Activated CD8-positive, alpha-beta memory T cell treated with anti-CD3 and anti-CD28 coated beads, Interleukin-2, amount 50 U/mL, for 4 hours (primary cell): ENCODE measurements at regions not wholly inside any gene's neighbourhood (a gene's known extent, or its start where the extent isn't known, plus 50 kb on each side); places are given as distances from the start of the nearest gene placed in this dataset.
"Not testable (repeated sequence)": the region's sequence is repeated elsewhere in the genome, so short reads cannot be mapped to it uniquely, and the experiment has no call there.

Source experiments
- DNase-seq: peaks from one replicate; pipeline ENCODE4 v3.0.0-alpha.2; 2020

DNA sequence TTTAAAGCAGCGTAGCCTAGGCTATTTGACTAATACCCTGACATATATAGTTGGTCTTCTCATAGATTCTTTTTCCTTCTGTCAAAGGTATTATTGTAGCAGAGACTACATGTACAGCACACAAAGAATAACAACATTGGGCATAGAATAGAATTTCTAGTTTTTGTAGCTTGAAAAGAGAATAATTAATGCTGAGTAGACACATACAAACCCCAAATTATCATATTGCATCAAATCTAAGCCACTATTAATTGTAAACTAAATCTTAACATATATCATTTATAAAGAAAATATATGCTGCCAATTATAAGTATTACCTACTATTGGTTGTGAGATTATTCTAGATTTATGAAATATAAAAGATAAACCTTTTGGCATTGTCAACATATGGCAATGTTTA, 574.5 kb downstream of the SLCO4C1 start:
- DNase-seq = no peak

DNA sequence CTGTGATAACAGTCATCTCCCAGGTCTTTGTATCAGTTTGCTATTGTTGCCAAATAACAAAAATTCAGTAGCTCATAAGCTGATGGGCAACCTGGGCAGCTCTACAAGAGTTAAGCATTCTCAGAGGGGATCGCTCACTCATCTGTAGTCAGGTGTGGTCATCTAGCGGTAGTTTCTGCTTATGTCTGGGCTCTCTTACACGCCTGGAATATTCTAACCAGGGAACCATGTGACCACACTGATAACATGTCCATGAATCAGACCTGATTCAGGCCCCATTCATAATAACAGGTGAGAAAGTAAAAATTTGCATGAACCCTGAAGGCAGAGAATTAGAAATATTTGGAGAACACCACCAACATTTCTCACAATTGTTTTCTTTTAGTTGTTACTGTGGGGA, 576.1 kb downstream of the SLCO4C1 start:
- no peak for DNase-seq

DNA sequence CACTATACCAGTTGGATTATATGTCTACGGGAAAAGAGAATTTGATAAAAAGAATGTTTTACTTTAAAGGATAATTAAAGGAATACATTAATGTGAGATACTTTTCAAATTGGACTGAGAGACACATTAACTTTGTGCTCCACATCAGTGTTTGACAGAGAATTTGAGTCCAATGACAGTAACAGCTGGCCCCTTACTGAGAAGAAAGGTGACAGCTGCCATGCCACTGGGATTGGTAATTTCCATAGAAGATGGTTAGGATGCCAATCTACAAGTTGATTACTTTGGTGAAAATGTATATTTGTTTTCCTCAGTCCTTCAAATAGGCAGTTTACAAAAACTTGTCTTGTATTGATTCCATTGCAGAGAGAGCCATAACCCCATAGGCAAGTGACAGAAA, 578.4 kb downstream of the SLCO4C1 start:
- DNase-seq = no peak

DNA sequence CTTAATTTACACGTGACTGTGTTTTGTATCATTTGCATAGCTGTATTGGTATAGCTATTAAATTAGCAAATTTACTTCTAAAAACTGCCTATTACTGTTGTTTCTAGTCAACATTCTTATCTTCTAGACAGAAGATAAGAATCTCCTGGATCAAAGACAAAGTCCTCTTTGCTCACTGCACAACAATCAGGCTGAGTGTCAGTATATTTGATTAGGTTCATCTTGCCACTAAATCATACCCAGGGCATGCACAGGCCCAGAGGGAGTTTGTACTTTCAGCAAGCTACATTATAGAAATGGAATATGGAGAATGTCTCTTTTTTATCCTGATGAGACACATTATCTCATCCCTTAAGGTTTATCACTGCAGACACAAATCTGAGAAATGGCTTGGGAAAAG, 579.1 kb downstream of the SLCO4C1 start:
- no peak for DNase-seq

DNA sequence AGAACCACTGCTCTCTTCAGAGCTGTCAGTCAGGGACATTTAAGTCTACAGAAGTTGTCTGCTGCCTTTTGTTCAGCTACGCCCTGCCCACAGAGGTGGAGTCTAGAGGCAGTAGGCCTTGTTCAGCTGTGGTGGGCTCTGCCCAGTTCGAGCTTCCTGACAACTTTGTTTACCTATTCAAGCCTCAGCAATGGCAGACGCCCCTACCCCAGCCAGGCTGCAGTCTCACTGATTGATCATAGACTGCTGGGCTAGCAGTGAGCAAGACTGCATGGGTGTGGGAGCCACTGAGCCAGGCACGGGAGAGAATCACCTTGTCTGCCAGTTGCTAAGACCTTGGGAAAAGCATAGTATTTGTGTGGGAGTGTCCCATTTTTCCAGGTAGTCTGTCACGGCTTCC, 580.3 kb downstream of the SLCO4C1 start:
- DNase-seq = not testable (repeated sequence)

DNA sequence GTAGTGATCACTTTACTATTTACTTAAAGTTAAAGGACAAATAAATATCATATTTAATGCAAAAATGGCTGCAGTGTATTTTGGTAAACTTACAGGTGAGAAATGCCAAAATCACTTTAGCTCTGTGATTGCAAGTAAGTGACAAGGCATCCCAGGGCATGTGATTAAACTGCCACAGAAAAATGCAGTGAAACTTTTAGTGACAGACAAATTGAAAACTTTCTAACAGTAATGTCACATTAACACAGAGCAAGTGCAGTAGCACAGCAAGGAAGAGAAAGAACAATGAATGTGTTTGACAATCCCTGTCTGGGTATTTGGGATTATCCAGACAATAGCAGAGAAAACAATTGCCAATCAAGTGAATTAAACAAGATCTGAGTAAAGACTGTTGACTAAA, 606.8 kb downstream of the SLCO4C1 start:
- DNase-seq = no peak

DNA sequence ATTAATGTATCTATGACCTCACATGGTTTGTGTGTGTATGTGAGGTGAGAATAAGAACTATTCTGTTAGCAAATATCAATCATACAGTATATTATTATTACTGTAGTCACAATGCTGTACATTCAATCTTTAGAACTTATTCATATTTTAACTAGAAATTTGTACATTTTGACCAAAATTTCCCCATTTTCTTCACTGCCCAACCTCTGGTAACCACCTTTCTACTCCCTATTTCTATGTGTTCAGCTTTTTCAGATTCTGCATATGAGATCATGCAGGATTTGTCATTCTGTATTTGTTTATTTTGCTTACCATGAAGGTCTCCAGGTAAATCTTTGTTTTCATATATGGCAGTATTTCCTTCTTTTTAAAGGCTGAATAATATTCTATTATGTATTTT, 607.9 kb downstream of the SLCO4C1 start:
- DNase-seq = no peak

DNA sequence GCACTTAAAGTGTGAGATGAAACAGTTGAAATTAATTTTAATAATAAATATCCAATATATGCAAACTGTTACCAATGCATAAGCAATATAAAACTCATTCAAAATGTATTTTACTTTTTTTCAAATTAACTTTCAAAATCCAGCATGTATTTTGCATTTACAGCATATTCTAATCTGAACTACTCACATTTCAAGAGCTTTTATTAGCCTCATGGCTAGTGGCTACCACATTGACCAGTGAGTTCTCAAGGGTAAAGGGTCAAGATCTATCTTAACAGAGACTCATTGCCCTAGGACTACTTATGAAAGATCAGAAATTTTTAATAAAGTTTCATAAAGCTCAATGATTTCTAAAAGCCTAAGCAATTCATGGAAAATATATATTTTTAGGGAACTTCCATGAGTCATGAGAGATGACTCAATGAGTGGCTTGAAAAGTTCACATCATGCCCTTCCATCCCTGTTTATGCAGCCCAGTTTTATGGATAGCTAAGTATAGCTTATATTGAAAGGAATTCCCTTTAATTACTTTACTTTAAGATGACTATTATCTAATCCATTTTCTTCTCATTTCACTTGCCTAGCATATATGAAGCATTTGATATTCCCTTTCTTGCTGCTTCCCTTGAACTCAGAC, 608.6 kb downstream of the SLCO4C1 start:
- DNase-seq = no peak

DNA sequence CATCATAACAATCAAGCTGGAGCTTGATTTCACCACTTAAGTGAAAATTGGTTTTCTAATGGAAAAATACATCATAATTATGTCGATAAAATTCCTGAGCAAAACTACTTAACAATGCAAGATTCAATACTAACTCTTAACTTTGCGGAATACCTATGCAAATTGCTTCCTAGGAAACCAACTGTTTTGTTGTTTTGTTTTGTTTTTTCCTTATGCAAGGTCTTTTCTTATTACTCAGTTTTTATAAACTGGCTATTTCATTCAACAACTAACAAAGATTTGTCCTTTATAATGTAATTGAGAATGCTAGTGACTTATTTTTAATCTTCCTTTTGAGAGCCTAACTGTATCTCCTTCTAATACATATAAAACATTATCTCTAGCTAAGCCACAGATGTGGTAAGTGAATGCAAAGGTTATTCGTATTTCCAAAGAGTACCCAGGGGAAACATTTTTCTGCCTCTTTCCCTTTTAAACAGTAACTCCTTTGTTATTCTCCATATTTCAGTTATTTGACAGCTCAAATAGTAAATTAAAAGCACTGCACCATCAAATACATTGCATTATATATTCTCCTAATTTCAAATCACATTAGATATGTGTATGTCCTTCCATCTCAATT, 609.4 kb downstream of the SLCO4C1 start:
- DNase-seq = no peak

DNA sequence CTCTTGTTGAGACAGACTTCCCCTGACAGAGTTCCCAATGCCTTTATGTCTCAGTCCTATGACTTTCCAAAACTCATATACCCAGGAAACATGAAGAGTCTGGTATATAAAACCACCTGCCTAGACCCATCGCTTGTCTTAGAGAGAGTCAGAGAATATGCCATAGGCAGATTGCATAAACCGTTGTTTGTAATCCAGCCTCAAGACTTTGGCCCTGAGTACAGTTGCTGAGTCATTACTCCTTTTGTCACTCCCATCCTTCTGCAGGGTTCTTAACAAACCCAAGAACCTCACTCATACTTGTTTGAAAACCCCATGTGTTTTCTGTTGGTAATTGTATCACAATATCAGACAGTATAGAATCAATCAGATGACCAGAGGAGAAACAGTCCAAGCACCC, 616.3 kb downstream of the SLCO4C1 start:
- DNase-seq = no peak

DNA sequence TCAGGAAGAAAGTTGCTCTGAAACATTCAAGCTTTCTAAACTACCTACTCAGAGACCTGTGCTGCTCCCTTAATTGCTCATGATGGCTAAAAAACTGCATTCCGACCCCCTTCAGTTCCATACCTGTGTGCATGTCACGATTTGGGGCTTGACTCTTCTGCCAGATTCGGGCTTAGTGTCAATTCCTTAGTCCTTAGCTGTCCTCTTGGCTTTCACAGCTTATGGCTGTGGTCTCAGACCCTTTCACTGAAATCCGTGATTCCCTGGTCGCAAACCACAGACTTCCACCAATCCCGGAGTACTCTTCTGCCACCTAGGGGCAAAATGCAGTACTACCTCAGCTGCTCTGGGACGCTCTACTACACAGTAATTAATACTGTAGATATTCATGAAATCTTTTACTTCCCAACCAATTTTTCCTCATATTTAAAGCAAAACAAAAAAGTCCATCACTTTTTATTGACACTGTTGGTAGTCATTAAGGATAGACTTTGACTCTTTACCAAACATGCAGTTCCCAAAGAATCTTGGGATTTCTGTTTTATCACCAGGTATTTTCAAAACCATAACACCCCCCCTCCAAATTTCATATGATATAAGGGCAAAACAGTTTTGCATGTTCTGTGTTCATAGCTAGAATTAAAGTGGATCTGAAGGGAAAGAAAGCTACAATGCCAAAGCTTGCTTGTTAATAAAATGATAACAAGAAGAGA, 617.4 kb downstream of the SLCO4C1 start:
- DNase-seq = peak; percentile 18

DNA sequence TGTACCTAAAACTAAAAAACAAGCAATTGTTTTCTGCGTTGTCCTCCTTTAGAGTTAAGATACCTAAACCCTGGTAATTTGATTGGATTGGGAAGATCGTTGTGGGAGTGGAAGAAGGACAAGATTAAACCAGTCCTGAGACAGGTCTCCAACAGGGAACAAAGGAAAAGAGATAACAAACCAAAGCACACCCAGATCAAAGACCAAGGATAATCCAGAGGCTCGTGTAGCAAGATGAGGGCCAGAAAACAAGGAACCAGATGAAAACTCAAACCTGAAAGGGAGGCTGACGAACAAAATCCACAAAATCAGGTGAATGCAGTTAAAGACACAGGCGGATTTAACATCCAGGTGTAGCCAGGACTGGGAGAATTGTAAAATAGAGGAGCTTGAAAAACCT, 618.1 kb downstream of the SLCO4C1 start:
- no peak for DNase-seq

DNA sequence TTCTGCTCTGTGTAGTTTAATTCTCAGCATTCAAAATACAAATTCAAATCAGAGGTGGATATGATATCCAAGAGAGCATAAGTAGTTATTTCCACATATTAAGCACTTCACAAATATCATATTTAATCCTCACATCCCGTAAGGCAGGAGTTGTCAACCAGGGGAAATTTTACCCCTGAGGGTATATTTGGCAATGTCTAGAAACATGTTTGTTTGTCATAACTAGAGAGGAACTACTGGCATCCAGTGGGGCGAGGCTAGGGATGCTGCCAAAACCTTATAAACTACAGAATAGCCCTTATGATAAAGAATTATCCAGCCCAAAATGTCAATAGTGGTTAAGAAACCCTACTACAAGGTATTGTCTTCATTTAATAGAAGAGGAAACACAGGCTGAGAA, 619.4 kb downstream of the SLCO4C1 start:
- no peak for DNase-seq

DNA sequence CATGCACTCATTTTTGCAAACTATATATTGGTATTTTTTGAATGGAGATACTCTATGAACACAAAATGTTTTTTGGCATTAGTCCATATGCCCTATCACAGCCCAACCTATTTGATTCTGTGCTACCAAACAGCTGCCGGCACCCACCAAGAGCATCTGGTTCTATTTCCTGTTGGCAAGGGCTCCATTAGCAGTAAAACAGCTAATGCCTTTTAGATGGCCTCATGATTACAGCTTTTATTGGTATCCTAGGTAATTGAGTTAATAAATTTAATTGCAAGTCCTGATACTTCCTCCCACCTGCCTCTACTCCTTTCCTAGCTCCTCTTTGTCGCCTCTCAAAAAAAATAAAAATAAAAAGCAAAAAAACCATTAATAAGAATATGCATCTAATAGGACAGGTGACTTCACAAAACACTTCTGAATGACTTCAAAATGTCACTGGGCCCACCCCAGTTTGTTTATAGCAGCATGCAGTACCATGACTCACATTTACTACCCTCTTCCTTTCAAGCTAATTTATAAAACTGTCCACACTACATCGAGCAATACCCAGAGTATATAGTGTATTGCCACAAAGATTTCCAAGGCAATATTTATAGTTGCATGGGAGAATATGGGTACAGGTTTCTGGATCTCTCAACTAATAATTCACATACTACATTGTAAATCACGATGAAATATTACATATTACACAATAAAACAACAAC, 620.4 kb downstream of the SLCO4C1 start:
- DNase-seq = no peak

DNA sequence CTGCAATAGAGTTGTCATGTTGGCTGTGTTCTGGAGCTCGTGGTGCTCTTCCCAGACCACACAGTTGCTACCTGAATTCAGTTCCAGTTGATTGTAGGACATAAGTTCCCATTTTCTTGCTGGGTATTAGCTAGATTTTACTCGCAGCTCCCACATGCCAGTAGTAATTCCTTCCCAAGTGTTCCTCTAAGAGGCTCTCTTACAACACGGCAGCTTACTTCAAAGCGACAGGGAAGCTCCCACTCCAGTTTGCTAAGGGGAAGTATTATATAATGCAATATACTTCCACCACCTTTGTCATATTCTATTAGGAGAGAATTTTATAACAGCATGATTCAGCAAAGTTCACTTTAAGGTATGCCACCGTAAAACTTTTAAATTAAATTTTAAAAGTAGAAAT, 623.0 kb downstream of the SLCO4C1 start:
- DNase-seq = no peak

DNA sequence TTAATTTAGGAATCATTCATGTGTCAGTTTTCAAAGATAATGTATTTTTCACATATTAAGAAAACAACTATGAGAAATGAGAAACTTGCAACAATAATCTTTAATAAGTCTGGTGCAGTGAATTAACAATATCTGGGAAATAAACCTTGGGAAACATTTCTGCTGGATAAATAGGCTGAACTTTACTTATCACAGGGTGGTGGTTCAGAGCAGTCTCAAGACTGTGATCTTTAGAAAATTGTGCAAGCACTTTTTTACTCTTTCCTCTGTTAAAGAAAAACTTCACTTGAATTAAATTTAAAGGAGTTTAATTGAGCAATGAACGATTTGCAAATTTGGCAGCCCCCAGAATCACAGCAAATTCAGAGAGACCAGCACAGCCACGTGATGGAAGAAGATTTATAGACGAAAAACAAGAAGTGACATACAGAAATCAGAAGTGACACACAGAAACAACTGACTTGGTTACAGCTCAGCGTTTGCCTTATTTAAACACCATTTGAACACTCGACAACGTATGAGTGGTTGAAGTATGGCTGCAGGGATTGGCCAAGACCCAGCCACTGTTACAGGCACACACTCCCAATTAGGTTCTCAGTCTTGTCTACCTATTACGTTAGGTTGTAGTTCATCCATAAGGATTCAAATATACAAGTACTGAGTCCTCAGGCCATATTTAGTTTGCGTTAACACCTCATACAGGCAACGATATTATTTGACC, 631.9 kb downstream of the SLCO4C1 start:
- DNase-seq = no peak

DNA sequence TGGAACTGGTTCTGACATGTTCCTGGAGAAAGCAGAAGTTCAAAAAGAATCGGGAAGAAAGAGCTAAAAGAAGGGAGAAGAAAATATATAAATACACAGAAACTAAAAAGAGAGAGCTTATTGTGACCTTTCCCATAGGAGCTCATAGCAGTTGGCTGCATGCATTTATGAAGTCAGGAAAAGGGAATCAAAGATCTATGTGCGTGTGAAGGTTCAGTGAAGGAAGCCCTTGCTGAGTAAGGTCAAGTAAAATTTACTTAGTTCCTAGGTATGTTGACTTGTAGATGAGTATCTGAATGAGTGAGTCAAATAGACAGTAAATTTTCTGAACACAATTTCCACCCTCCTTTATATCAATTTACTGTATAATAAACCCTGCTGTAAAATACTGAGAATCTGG, 632.5 kb downstream of the SLCO4C1 start:
- no peak for DNase-seq

DNA sequence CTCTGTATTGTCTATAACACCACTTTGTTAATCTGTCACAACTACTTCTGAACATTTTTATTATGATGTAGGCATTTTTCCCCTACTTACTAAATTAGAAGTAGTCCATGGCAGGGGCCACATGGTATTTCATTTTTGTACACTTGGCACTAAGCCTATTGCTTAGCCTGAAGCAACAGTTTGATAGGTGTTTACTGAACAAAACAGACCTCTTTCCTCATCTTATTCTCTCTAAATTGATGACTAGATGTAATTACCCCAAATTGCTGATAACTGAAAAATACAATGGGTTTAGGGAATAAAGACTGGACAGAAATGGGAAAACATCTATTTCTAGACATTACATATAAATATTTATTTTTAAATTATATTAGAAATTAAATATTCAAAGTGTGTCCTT, 633.8 kb downstream of the SLCO4C1 start:
- no peak for DNase-seq

DNA sequence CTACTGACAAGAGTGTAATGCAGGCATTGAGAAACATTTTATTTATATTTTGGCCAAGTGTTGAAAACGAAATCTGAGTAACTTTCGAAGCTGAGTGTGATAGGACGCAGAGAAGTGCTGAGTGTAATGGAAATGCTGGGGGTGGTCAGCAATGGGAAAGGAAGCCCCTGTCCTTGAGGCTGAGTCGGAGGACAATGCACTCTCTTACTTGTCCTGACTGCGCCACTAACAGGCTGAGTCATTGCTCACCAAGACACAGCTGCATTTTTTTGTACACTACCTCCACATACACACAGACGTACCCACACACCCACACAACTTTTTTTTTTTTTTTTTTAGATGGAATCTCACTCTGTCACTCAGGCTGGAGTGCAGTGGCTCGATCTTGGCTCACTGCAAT, 637.7 kb downstream of the SLCO4C1 start:
- no peak for DNase-seq

DNA sequence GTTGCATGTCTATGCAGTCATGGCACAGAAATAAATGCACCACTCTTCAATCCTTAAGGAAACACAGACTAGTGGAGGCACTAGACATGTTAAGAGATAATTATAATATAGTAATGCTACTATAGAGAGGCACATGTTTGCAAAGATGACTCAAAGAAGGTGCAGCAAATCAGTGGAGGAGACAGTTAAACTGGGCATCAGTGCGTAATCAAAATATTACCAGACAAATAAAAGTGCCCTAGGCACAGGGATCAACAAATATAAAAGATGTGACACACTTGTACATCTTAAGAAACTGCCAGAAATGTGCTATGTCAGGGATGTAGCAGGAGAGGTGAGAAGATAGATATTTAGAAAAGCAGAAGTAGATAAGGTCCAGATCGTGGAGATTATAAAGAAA, 642.1 kb downstream of the SLCO4C1 start:
- DNase-seq = no peak

DNA sequence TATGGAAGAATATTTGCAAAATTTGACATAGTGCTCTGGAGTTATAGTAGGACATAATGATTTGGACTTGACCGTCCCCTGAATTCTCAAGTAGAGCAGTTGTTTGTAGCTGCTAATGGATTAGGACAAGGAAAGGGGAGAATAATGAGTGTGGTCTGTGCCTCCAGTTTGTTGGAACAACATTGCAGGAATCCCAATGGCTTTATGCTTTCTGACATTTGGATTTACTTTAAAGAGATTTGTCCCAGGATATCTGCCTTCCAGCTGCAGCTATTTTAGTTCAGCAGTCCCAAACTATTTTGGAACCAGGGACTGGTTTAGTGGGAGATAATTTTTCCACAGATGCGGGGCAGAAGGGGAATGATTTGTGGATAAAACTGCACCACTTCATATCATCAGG, 648.2 kb downstream of the SLCO4C1 start:
- no peak for DNase-seq

DNA sequence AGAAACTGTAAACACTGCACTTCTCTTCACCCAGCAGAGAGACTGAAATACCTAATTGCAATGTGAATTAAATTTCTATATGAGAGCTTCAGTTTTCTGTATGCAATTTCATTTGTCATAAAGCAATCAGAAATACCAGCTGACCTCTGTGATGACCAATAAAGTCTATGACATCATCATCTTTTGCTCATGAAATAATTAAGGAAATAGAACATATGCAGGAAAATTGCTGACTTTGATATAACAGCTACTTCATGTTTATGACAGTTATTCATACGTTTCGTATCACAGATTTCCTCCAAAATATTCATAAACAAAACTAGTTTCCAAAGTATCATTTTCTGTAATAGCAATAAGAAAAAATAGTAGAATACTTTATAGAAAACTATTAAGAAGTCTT, 652.3 kb downstream of the SLCO4C1 start:
- no peak for DNase-seq

DNA sequence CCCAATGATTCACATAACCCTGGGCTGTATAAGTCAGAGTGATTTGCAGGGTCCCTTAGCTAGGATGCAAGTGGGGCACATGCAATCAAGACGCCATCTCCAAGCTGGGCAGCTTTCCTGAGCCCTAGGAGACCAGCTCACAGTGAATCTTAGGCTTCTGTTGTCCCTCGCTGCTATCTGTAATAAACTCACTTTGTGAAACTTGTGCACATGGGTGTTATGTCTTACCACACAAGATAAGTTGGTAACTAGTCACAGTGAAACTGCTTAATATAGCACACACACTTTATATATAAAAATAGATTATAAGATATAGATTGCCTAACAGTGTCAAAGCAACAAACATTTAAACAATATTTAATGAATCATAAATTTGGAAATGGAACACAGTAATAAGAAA, 658.5 kb downstream of the SLCO4C1 start:
- DNase-seq = no peak
